ENCODE measurements at regions not wholly inside any gene's neighbourhood (a gene's known extent, or its start where the extent isn't known, plus 50 kb on each side); places are given as distances from the start of the nearest gene placed in this dataset.

GRCh38 chr17:33373273-33373672, 80.2 kb upstream of the ASIC2 start (continued):
- TF ChIP-seq THAP7 (CRISPR knock-in tag; IDR thresholded peaks at IDR 0.05) (no peak), MED13 (CRISPR knock-in tag; IDR thresholded peaks at IDR 0.05) (no peak), E2F2 (CRISPR knock-in tag; IDR thresholded peaks at IDR 0.05; ENCODE audit: borderline replicate concordance) (no peak), ESRRA (CRISPR knock-in tag; IDR thresholded peaks at IDR 0.05; ENCODE audit: low read depth) (peak; percentile 92), SOX5 (CRISPR knock-in tag; IDR thresholded peaks at IDR 0.05; ENCODE audit: borderline replicate concordance) (peak; percentile 65; the same call in 1 of the 2 replicates), SOX6 (IDR thresholded peaks at IDR 0.05) (no peak), SOX6 (CRISPR knock-in tag; IDR thresholded peaks at IDR 0.05) (peak; percentile 81), ZNF616 (CRISPR knock-in tag; IDR thresholded peaks at IDR 0.05; ENCODE audit: low read depth) (no peak), ZNF629 (CRISPR knock-in tag; conservative IDR thresholded peaks at IDR 0.05) (peak; percentile 81), SOX13 (IDR thresholded peaks at IDR 0.05) (no peak), SOX13 (CRISPR knock-in tag; conservative IDR thresholded peaks at IDR 0.05 in 1 of 2, IDR thresholded peaks at IDR 0.05 in 1 of 2) (peak in 1 of 2 experiments; percentile 71; a peak in 2 of 4 replicates), STAG1 (CRISPR knock-in tag; IDR thresholded peaks at IDR 0.05) (no peak), ZXDC (CRISPR knock-in tag; IDR thresholded peaks at IDR 0.05) (no peak)
- TF ChIP-seq, protein P1, sequence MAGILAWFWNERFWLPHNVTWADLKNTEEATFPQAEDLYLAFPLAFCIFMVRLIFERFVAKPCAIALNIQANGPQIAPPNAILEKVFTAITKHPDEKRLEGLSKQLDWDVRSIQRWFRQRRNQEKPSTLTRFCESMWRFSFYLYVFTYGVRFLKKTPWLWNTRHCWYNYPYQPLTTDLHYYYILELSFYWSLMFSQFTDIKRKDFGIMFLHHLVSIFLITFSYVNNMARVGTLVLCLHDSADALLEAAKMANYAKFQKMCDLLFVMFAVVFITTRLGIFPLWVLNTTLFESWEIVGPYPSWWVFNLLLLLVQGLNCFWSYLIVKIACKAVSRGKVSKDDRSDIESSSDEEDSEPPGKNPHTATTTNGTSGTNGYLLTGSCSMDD (CRISPR knock-in tag; IDR thresholded peaks at IDR 0.05): no peak
- TF ChIP-seq, protein P2, sequence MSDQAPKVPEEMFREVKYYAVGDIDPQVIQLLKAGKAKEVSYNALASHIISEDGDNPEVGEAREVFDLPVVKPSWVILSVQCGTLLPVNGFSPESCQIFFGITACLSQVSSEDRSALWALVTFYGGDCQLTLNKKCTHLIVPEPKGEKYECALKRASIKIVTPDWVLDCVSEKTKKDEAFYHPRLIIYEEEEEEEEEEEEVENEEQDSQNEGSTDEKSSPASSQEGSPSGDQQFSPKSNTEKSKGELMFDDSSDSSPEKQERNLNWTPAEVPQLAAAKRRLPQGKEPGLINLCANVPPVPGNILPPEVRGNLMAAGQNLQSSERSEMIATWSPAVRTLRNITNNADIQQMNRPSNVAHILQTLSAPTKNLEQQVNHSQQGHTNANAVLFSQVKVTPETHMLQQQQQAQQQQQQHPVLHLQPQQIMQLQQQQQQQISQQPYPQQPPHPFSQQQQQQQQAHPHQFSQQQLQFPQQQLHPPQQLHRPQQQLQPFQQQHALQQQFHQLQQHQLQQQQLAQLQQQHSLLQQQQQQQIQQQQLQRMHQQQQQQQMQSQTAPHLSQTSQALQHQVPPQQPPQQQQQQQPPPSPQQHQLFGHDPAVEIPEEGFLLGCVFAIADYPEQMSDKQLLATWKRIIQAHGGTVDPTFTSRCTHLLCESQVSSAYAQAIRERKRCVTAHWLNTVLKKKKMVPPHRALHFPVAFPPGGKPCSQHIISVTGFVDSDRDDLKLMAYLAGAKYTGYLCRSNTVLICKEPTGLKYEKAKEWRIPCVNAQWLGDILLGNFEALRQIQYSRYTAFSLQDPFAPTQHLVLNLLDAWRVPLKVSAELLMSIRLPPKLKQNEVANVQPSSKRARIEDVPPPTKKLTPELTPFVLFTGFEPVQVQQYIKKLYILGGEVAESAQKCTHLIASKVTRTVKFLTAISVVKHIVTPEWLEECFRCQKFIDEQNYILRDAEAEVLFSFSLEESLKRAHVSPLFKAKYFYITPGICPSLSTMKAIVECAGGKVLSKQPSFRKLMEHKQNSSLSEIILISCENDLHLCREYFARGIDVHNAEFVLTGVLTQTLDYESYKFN (CRISPR knock-in tag; conservative IDR thresholded peaks at IDR 0.05): peak; percentile 48; the same call in 1 of the 2 replicates
- TF ChIP-seq, protein P3, sequence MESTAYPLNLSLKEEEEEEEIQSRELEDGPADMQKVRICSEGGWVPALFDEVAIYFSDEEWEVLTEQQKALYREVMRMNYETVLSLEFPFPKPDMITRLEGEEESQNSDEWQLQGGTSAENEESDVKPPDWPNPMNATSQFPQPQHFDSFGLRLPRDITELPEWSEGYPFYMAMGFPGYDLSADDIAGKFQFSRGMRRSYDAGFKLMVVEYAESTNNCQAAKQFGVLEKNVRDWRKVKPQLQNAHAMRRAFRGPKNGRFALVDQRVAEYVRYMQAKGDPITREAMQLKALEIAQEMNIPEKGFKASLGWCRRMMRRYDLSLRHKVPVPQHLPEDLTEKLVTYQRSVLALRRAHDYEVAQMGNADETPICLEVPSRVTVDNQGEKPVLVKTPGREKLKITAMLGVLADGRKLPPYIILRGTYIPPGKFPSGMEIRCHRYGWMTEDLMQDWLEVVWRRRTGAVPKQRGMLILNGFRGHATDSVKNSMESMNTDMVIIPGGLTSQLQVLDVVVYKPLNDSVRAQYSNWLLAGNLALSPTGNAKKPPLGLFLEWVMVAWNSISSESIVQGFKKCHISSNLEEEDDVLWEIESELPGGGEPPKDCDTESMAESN (CRISPR knock-in tag; conservative IDR thresholded peaks at IDR 0.05): no peak

All from HepG2 (cell line).